ENCODE measurements at regions not wholly inside any gene's neighbourhood (a gene's known extent, or its start where the extent isn't known, plus 50 kb on each side); places are given as distances from the start of the nearest gene placed in this dataset.
A peak's percentile ranks its signal among the peaks of the same experiment; 100 is the strongest.

GRCh38 chr11:32508780-32509179 lies 73.4 kb upstream of the WT1 start:
- no peak overlapping the region for H3K4me3 ChIP-seq (ENCODE audit: low read length)
- intact Hi-C loops (cut with micrococcal nuclease) = no loop called here
- ChIA-PET POLR2A (no interaction called here), CTCF (no interaction called here)
- Mint-ChIP-seq H3K36me3 (peaks cover 0 to 3% (median 0%) of the 10 kb centered on the region in 5 donors), H3K27ac (no peak overlapping the region), H3K27me3 (peaks cover 0 to 37% (median 26%) of the 10 kb centered on the region in 5 donors), H3K9me3 (no peaks in the 10 kb centered on the region), H3K4me3 (no peak overlapping the region), H3K4me1 (peaks cover 0 to 6% (median 0%) of the 10 kb centered on the region in 7 donors)
- DNase-seq = no peak
- no peaks in the 10 kb centered on the region for H3K27me3 ChIP-seq (ENCODE audit: control insufficient read depth in 2 of 2, insufficient read depth in 2 of 2, low read length in 2 of 2)
- H3K9me3 ChIP-seq (ENCODE audit: control insufficient read depth in 2 of 3, low read length in 3 of 3) = no peaks in the 10 kb centered on the region
- H3K27ac ChIP-seq (ENCODE audit: low read depth, low read length) = no peak overlapping the region
- H3K4me1 ChIP-seq (ENCODE audit: control insufficient read depth in 2 of 2, insufficient read depth in 2 of 2, low read length in 2 of 2) = no peaks in the 10 kb centered on the region
- H3K36me3 ChIP-seq (ENCODE audit: control insufficient read depth in 2 of 3, insufficient read depth in 3 of 3, low read length in 3 of 3) = no peaks in the 10 kb centered on the region
- ATAC-seq = no peak

GRCh38 chr11:32500001-32500400 lies 64.7 kb upstream of the WT1 start:
- Mint-ChIP-seq H3K36me3 (no peaks in the 10 kb centered on the region), H3K27me3 (peaks cover 0 to 11% (median 0%) of the 10 kb centered on the region in 5 donors), H3K4me1 (peaks cover 0 to 2% (median 0%) of the 10 kb centered on the region in 7 donors), H3K4me3 (no peak overlapping the region), H3K9me3 (no peaks in the 10 kb centered on the region), H3K27ac (no peak overlapping the region)
- H3K4me1 ChIP-seq (ENCODE audit: control insufficient read depth in 2 of 2, insufficient read depth in 2 of 2, low read length in 2 of 2) = no peaks in the 10 kb centered on the region
- DNase-seq (no peak), ATAC-seq (no peak)
- H3K9me3 ChIP-seq (ENCODE audit: control insufficient read depth in 2 of 3, low read length in 3 of 3) = no peaks in the 10 kb centered on the region
- H3K27ac ChIP-seq (ENCODE audit: low read depth, low read length) = no peak overlapping the region
- intact Hi-C loops (cut with micrococcal nuclease) = no loop called here
- H3K27me3 ChIP-seq (ENCODE audit: control insufficient read depth in 2 of 2, insufficient read depth in 2 of 2, low read length in 2 of 2) = no peaks in the 10 kb centered on the region
- ChIA-PET POLR2A (no interaction called here), CTCF (interaction anchor here (0.6 kb wide), 1 partner anchor 810 kb away, joined by 6 read pairs; no protein-coding TSS in a partner anchor)
- no peaks in the 10 kb centered on the region for H3K36me3 ChIP-seq (ENCODE audit: control insufficient read depth in 2 of 3, insufficient read depth in 3 of 3, low read length in 3 of 3)
- no peak overlapping the region for H3K4me3 ChIP-seq (ENCODE audit: low read length)

- no peak overlapping the region for H3K27ac ChIP-seq (ENCODE audit: low read depth, low read length)
- ChIA-PET POLR2A (no interaction called here), CTCF (interaction anchor here (0.6 kb wide), 1 partner anchor 99 kb away, joined by 3 read pairs; no protein-coding TSS in a partner anchor)
- H3K27ac Mint-ChIP-seq = no peak overlapping the region
- DNase-seq = no peak
- no peaks in the 10 kb centered on the region for H3K36me3 ChIP-seq (ENCODE audit: control insufficient read depth in 2 of 3, insufficient read depth in 3 of 3, low read length in 3 of 3)
- intact Hi-C loops (cut with micrococcal nuclease) = no loop called here
- no peaks in the 10 kb centered on the region for H3K36me3 Mint-ChIP-seq
- H3K4me1 ChIP-seq (ENCODE audit: control insufficient read depth in 2 of 2, insufficient read depth in 2 of 2, low read length in 2 of 2) = no peaks in the 10 kb centered on the region
- H3K27me3 Mint-ChIP-seq = peaks cover 0 to 11% (median 0%) of the 10 kb centered on the region in 5 donors
- no peaks in the 10 kb centered on the region for H3K27me3 ChIP-seq (ENCODE audit: control insufficient read depth in 2 of 2, insufficient read depth in 2 of 2, low read length in 2 of 2)
- no peak overlapping the region for H3K4me3 Mint-ChIP-seq
- no peaks in the 10 kb centered on the region for H3K9me3 ChIP-seq (ENCODE audit: control insufficient read depth in 2 of 3, low read length in 3 of 3)
- ATAC-seq = no peak
- H3K4me1 Mint-ChIP-seq = no peaks in the 10 kb centered on the region
- no peak overlapping the region for H3K4me3 ChIP-seq (ENCODE audit: low read length)
- H3K9me3 Mint-ChIP-seq = no peaks in the 10 kb centered on the region
These were observed 62.6 kb upstream of the WT1 start for GRCh38 chr11:32497951-32498350.

- Histone ChIP-seq H3K4me1 (ENCODE audit: control insufficient read depth in 2 of 2, insufficient read depth in 2 of 2, low read length in 2 of 2) (no peaks in the 10 kb centered on the region), H3K27me3 (ENCODE audit: control insufficient read depth in 2 of 2, insufficient read depth in 2 of 2, low read length in 2 of 2) (no peaks in the 10 kb centered on the region), H3K4me3 (ENCODE audit: low read length) (no peak overlapping the region), H3K27ac (ENCODE audit: low read depth, low read length) (no peak overlapping the region), H3K9me3 (ENCODE audit: control insufficient read depth in 2 of 3, low read length in 3 of 3) (no peaks in the 10 kb centered on the region), H3K36me3 (ENCODE audit: control insufficient read depth in 2 of 3, insufficient read depth in 3 of 3, low read length in 3 of 3) (no peaks in the 10 kb centered on the region)
- Mint-ChIP-seq H3K4me3 (no peak overlapping the region), H3K36me3 (no peaks in the 10 kb centered on the region), H3K9me3 (peaks cover 0 to 2% (median 0%) of the 10 kb centered on the region in 11 donors), H3K27me3 (peaks cover 0 to 15% (median 0%) of the 10 kb centered on the region in 5 donors), H3K27ac (no peak overlapping the region), H3K4me1 (no peaks in the 10 kb centered on the region)
- ChIA-PET POLR2A (no interaction called here), CTCF (no interaction called here)
- DNase-seq = no peak
- intact Hi-C loops (cut with micrococcal nuclease) = no loop called here
- no peak for ATAC-seq
These were observed 59.3 kb upstream of the WT1 start for GRCh38 chr11:32494629-32495028.

DNA sequence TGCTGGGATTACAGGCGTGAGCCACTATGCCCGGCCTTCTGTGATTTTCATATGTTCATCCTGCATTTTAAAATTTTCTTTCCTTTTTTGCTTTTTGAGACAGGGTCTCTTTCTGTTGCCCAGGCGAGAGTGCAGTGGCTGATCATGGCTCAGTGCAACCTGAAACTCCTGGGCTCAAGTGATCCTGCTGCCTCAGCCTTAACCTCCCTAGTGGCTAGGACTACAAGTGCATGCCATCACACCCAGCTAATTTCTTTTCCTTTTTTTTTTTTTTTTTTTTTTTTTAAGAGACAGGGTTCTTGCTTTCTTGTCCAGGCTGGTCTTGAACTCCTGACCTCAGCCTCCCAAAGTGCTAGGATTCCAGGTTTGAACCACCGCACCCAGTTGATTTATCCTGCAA lies 54.1 kb upstream of the WT1 start:
- no peaks in the 10 kb centered on the region for H3K27me3 ChIP-seq (ENCODE audit: control insufficient read depth in 2 of 2, insufficient read depth in 2 of 2, low read length in 2 of 2)
- no peak for ATAC-seq
- ChIA-PET POLR2A (no interaction called here), CTCF (no interaction called here)
- H3K4me1 ChIP-seq (ENCODE audit: control insufficient read depth in 2 of 2, insufficient read depth in 2 of 2, low read length in 2 of 2) = no peaks in the 10 kb centered on the region
- H3K27ac ChIP-seq (ENCODE audit: low read depth, low read length) = no peak overlapping the region
- no peak for DNase-seq
- no peak overlapping the region for H3K4me3 ChIP-seq (ENCODE audit: low read length)
- Mint-ChIP-seq H3K9me3 (peaks cover 0 to 2% (median 0%) of the 10 kb centered on the region in 11 donors), H3K4me3 (no peak overlapping the region), H3K36me3 (no peaks in the 10 kb centered on the region), H3K4me1 (no peaks in the 10 kb centered on the region), H3K27ac (no peak overlapping the region), H3K27me3 (peaks cover 0 to 4% (median 0%) of the 10 kb centered on the region in 5 donors)
- no peaks in the 10 kb centered on the region for H3K9me3 ChIP-seq (ENCODE audit: control insufficient read depth in 2 of 3, low read length in 3 of 3)
- intact Hi-C loops (cut with micrococcal nuclease) = no loop called here
- no peaks in the 10 kb centered on the region for H3K36me3 ChIP-seq (ENCODE audit: control insufficient read depth in 2 of 3, insufficient read depth in 3 of 3, low read length in 3 of 3)

DNA sequence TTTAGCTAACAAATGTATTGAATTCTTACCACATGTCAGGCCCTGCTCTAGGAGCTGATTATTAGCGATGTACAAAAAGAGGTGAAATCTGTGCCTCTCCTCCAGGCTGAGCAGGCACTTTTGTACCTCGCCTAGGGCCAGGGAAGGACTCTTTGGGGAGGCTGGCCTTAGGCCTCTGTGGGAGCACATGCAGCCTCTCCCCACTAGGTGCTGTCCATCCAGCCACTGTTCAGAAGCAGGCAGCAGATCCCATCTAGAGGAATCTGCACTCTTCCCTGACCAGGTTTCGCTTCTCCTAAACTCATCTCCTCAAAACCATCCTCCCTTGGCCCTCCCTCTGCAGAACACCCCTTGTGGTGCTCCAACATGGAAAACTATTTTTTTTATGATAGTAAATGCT lies 51.9 kb upstream of the WT1 start:
- intact Hi-C loops (cut with micrococcal nuclease) = no loop called here
- ChIA-PET CTCF (interaction anchor here (0.7 kb wide), 1 partner anchor 13 kb away, joined by 4 read pairs; no protein-coding TSS in a partner anchor), POLR2A (no interaction called here)
- DNase-seq = no peak
- Histone ChIP-seq H3K27me3 (ENCODE audit: control insufficient read depth in 2 of 2, insufficient read depth in 2 of 2, low read length in 2 of 2) (no peaks in the 10 kb centered on the region), H3K27ac (ENCODE audit: low read depth, low read length) (no peak overlapping the region), H3K36me3 (ENCODE audit: control insufficient read depth in 2 of 3, insufficient read depth in 3 of 3, low read length in 3 of 3) (no peaks in the 10 kb centered on the region), H3K4me1 (ENCODE audit: control insufficient read depth in 2 of 2, insufficient read depth in 2 of 2, low read length in 2 of 2) (no peaks in the 10 kb centered on the region), H3K4me3 (ENCODE audit: low read length) (no peak overlapping the region), H3K9me3 (ENCODE audit: control insufficient read depth in 2 of 3, low read length in 3 of 3) (no peaks in the 10 kb centered on the region)
- H3K4me1 Mint-ChIP-seq = no peaks in the 10 kb centered on the region
- no peak for ATAC-seq
- peaks cover 0 to 2% (median 0%) of the 10 kb centered on the region in 11 donors for H3K9me3 Mint-ChIP-seq
- no peaks in the 10 kb centered on the region for H3K36me3 Mint-ChIP-seq
- peak overlapping the region in 1 of 9 donors; percentile 32 for H3K27ac Mint-ChIP-seq
- no peak overlapping the region for H3K4me3 Mint-ChIP-seq
- peaks cover 0 to 4% (median 0%) of the 10 kb centered on the region in 5 donors for H3K27me3 Mint-ChIP-seq

DNA sequence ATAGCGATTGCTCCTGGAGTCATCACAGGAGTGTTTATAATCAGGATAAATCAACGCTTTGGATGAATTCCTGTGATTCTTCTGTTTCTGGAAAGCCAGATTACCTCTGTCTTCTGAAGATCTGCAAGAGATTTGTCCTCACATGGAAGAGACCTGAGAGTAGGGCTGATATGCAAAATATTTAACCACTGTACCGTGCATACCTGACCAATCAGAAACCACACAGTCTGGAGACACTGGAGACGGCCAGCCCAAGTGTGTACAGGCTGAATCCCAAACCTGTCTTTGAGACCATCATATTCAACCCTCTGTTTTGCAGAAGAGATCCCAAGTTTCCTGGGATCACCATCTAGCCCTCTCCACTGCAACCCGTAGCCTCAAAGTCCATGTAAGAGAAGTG lies 50.4 kb upstream of the WT1 start:
- DNase-seq = no peak
- H3K4me1 ChIP-seq (ENCODE audit: control insufficient read depth in 2 of 2, insufficient read depth in 2 of 2, low read length in 2 of 2) = no peaks in the 10 kb centered on the region
- H3K36me3 Mint-ChIP-seq = no peaks in the 10 kb centered on the region
- no peak for ATAC-seq
- H3K4me3 Mint-ChIP-seq = no peak overlapping the region
- no peaks in the 10 kb centered on the region for H3K9me3 ChIP-seq (ENCODE audit: control insufficient read depth in 2 of 3, low read length in 3 of 3)
- intact Hi-C loops (cut with micrococcal nuclease) = no loop called here
- CTCF ChIA-PET = no interaction called here
- no peak overlapping the region for H3K27ac Mint-ChIP-seq
- peaks cover 0 to 8% (median 4%) of the 10 kb centered on the region in 5 donors for H3K27me3 Mint-ChIP-seq
- H3K9me3 Mint-ChIP-seq = no peaks in the 10 kb centered on the region
- POLR2A ChIA-PET = no interaction called here
- no peak overlapping the region for H3K4me3 ChIP-seq (ENCODE audit: low read length)
- H3K36me3 ChIP-seq (ENCODE audit: control insufficient read depth in 2 of 3, insufficient read depth in 3 of 3, low read length in 3 of 3) = no peaks in the 10 kb centered on the region
- H3K4me1 Mint-ChIP-seq = no peaks in the 10 kb centered on the region
- no peaks in the 10 kb centered on the region for H3K27me3 ChIP-seq (ENCODE audit: control insufficient read depth in 2 of 2, insufficient read depth in 2 of 2, low read length in 2 of 2)
- no peak overlapping the region for H3K27ac ChIP-seq (ENCODE audit: low read depth, low read length)
